RPMI8226 (cell line): ENCODE measurements at regions not wholly inside any gene's neighbourhood (a gene's known extent, or its start where the extent isn't known, plus 50 kb on each side); places are given as distances from the start of the nearest gene placed in this dataset.

Experiments used
- DNase-seq: peaks from one replicate; pipeline ENCODE4 v3.0.0-alpha.2; 2015

DNA sequence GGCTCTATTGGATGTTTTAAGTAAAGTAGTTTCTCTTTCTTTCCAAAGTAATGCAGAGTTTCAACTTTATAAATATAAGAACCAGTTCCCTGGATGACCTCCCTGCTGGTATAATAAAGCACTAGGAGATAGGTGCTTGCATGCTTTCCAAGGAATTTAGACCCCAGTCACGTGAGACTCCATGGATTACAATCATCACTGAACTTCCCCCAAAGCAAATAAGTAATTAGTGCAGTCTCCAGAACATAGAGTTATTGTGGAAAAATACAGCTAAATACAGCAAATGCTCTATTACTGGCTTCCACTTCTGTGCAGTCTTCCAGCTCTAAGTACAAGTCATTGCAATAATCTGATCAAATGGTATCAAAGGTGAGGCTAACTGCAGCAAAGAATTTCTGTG lies 220.2 kb upstream of the STEAP1 start:
- DNase-seq, result no peak

DNA sequence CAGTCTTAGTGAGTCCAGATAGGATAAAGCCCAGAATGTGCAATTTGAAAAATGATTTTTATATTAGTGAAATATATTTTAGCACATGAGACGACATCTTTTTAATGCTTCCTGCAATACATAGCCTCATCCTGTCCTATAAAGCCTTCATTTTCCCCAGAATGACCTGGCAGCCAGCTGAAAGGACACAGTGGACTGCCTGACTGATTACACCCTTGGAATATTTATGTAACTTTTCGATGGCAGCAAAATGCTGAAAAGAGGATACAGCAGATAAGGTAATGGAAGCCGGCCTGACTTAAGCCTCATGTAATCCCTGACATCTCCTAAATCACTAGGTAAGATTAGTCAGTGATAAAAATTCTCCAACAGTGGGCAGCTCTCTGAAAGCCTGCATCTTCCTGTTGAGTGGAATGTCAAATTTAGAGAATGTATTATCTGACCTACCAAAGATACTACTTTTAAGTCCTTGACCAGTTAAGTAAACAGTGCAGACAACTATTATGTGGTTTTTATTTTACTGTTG lies 210.7 kb upstream of the STEAP1 start:
- no peak for DNase-seq

DNA sequence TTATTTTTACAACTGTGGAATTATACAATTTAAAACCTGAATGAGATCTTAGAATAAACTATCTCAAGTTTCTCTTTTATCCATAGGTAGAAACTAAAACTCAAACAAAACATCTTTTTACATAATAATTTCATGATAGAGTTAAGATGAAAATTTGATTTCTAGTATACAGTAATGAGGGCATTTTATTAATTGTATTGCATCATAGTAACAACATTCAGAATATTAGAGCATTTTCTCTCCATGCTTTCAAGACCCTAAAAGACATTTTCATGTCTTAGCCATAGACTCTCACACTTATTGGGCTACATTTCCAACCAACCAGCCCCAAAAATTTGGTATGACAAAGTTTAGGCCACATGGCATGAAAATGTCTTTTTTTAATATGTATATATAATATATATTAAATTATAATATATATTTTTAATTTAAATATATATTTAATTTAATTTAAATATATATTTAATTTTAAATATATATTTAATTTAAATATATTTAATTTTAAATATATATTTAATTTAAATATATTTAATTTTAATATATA lies 195.7 kb upstream of the STEAP1 start:
- no peak for DNase-seq

DNA sequence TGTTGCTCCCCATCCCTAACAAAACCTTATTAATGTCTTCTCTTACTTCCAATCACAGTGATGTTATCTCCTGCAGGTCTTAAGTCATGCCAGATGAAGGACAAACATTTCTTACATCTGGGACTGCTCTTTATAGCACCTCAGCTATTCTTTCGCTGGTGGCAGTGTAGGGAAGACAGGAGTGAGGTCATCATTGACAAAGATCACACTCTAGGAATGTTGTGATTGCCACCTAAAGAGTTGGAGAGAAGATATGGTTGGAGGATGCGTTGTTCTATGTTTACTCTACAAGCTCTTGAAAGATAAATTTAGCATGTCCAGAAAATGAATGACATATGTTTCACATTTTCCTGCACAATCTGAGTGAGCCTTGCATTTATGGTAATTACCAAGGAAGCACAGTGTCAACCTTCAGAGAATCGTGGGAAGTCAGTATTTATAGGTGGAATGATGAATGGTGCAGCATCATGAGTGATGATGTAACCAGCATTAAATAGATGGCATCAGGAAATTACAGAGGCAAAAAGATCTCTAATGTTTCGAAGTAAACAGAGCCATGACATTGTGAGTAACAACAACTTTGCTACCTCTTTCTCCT lies 188.1 kb upstream of the STEAP1 start:
- DNase-seq, result no peak

DNA sequence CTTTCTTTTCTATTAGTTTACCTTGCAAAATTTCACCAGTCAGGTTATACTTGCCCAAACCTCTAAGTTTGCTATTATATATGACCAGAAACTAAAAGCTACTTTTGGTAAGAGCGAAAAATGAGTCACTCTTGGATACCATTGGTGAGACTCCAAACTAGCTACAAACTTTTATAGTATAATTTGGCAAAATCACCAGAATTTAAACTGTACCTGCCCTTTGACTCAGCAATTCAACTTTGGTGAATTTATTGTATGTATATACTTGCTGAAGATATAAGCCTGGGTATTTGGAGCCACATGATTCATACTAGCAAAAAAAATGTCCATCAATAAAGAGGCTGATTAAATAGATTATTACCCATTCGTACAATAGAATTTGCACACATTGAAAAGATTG lies 178.7 kb upstream of the STEAP1 start:
- no peak for DNase-seq

DNA sequence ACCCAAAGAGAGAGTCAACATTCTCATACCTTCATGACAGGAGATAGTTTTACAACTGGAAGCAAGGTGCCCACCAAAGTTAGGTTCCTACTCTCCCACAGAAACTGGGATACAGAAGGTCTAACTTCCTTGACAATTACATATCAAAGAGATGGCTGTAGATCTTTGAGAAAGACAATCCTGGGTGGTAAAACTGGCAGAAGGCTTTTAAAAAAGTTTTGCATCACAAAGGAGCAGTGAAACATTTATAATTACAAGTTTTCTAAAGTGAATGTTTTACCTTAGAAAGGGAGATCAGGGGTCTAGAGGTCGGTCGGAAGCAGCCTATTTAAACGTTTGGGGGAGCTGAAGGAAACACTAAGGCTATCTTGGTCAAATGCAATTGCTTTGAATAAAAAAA lies 166.6 kb upstream of the STEAP1 start:
- DNase-seq, result no peak

DNA sequence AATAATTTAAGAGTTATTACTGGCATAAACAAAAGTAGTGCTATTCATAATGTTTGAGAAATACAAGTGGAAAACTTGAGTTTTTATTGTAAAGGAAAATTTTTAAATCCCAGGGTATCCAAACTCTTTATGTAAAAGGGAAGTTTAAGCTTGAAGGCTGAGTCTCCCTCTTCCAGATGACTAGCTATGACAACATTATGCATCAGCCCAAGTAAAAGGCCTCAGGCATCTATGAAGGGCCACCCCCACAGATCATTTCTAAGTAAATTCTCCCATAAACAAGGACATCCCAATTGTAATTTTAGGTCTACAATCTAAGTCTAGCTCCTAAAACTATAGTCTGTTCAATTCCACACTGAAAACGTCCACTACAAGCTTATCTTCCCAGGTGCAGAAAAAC lies 166.2 kb upstream of the STEAP1 start:
- no peak for DNase-seq

DNA sequence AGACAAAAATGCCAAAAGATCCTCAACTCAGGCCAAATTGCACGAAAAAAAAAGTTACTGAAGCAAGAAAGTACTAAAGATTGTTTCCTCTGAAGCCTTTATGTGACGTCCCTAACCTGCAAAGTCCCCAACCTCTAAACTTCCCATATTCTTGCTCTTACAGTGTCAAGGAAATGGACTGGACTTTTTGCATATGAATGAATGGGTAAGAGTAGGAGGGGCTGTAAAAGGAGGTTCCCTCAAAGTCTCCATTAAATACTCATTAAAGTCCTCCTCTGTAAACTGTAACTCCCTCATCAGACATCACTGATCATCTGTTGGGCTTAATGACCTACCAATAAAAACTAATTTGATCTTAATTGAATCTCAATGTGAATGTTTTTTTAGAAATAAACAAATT lies 164.8 kb upstream of the STEAP1 start:
- DNase-seq, result no peak

DNA sequence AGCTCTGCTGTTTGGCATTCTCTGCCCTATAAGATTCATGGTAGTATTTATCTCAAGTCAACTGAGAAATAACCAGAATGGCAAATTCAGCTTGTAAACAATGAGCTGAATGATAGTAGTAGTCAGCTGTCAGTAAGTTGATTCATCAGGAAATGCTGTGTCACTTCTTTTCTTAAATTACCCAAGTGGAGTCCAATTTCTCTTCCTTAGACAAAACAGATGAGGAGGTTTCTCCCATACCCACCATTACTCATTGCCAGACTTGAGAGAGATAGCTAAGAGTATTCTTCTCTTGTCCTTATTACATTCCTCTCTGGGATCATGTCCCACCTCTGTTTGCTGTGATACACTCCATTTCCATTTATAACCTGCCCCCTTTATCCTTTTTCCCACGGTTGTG lies 159.8 kb upstream of the STEAP1 start:
- no peak for DNase-seq

DNA sequence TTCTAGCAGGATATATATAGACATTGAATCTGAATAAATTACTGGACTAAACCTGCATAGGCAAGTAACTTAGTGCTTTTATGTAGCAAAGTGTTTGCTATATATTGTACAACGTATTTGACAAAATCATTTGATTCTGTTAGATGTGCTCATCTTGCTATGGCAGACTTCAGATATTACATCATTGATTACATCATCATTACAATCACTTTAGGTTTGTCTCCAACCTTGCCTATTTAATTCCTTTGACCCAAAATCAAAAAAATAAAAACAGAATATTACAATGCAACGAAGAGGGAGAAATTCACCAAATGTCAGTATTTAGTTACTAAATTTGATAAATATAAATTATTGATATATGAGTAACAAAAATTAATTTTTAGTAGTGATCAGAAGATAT lies 155.7 kb upstream of the STEAP1 start:
- no peak for DNase-seq

DNA sequence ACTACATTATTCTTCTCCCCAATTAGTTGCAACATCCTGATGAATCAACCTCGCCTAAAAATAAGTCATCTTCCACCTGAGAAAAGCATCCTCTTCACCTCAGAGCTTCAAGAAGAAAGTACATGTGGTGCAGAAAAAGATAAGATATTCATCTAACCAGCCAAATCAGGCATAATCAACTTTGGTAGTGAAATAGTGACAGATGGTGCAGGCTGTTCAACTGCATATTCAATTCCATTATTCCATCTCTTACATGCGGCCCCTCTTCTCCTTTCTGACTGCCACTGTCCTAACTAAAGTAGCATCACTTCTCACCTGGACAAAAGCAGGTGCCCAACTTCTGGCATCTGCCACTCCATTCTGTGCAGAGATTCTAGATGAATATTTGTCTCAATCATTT lies 148.4 kb upstream of the STEAP1 start:
- DNase-seq, result no peak

DNA sequence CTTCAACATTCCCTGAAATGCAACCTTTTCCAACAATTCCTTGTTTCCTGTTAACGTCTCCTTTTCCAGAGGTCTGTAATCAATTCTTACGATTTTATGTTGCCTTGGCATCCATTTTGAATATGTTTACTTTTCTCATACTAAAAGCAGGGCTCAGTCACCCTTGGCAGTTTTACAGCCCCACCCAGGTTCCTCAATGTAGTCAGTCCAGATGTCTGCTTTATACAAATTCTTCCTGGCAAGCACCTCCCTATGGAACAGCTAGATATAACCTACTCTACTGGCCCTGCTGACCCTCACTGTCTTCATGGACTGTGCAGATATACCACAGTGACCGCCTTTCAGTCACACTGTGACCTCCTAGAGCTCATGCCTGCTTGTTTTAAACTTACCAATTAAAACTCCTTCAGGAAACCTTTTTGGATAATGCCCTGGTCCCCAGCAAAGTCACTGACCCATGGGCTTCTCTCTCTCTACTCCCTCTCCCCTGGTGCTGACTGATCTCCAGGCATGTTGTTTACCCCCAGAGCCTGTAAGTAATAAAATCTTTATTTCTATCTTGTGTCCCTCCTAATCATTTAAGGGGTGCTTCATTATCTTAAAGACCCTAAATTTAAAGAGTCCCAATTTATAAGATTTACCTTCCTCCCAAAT lies 147.1 kb upstream of the STEAP1 start:
- DNase-seq, result no peak

DNA sequence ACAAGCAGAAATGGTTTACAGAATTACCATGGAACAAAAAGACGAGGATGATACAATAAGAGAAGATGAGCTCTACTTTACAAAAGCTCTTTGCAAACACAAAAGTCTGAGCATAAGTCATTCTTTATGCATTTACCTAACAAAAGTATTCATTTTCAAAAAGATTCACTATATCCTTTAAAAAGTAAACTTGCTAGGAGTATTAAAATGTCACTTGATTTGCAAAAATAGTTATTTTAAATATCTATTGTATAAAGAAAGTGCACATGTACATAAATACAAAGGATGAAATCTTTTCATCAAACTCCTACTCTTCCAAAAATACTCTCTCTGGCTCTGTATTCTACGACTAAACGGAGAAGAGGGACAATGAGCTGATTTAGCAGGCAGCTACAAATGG lies 146.4 kb upstream of the STEAP1 start:
- DNase-seq, result no peak

DNA sequence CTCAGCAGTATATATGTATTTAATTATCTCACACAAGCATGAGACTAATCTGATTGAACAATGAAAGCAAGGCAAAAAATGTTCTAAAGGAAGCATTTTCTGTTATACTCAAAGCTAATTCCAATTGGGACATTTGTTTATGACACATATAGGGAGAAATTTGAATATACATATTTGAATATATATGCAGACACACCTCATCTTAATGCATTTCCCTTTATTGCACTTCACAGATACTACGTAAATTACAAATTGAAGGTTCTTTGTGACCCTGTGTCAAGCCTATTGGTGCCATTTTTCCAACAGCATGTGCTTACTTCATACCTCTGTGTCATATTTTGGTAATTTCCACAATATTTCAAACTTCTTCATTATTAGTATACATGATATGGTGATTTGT lies 132.1 kb upstream of the STEAP1 start:
- DNase-seq, result no peak

DNA sequence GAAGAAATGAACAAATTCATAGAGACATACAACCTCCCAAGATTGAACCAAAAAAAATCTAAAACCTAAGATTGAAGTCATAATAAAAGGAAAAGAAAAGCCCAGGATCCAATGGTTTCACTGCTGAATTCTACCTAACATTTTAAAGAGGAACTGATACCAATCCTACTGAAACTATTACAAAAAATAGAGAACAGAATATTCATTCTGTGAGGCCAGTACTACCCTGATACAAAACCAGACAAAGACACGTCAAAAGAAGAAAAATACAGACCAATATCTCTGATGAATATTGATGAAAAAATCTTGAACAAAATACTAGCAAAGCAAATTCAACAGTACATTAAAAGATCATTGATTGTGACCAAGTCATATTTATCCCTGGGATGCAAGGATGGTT lies 128.5 kb upstream of the STEAP1 start:
- DNase-seq, result no peak

DNA sequence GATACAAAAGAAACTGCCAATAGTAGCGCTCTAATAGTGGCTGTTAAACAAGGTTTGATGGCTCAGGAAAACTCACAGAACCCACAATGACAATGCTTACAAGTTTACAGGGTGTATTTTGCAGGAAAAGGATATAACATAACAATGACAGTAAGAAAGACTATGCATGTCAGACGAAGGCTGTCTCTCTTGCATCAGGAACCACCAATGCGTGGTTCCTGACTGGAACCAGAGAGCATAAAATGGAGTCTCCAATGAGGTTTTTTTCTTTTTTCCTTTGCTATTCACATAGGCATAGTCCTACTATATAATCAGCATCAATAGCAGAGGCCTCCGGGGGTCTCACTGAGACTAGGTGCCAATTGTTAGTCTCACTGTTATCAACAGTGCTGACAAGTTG lies 120.4 kb upstream of the STEAP1 start:
- DNase-seq, result no peak

DNA sequence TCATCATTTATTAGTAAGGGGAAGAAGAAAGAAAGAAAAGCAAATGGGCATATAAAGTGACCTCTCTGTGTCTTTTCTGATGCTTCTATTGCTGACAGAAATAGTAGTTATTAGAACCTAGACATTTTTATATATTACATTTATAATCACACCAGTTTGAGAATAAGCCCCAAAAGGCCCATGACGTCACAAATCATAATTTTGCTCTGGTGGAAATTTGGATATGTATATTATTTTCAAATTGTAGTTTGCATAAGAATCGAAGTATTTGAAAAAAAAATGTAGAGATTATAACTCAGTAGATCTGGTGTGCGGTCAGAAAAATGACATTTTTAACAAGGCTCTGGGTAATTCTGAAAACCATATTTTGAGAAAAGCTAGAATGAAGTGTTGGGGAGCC lies 101.2 kb upstream of the STEAP1 start:
- no peak for DNase-seq

DNA sequence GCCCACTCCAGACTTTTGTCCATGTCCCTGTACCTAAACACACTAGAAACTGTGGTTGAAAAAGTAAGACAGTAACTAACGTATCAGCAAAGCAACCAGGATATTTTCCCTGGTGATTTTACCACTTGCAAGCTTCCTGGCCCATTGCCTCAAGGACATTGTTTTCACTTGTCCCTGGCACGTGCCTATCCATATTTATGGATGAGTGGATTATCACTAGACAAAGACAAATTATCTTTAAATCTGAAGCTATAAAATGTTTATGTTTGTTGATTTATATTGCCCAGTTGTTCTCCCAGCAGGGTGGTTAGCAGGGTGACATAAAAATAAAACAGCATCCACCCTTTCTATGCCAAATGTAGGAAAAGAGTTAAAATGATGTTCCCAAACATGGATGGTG lies 93.2 kb upstream of the STEAP1 start:
- DNase-seq, result no peak

DNA sequence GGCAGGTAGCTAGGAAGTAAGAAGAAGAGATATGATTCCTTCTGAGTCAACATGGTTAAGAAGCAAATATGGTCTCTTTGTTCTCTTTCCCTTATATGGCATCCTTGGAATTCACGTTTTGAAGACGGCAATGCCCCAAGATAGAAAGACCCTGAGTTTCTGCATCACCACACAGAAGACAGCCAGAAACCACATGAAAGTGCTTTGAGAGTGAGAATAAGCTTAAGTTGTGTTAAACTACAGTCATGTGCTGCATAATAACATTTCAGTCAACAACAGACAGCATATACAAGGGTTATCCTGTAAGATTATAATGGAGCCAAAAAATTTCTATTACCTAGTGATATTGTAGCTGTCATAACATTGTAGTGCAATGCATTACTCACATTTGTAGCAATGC lies 89.9 kb upstream of the STEAP1 start:
- DNase-seq, result no peak

DNA sequence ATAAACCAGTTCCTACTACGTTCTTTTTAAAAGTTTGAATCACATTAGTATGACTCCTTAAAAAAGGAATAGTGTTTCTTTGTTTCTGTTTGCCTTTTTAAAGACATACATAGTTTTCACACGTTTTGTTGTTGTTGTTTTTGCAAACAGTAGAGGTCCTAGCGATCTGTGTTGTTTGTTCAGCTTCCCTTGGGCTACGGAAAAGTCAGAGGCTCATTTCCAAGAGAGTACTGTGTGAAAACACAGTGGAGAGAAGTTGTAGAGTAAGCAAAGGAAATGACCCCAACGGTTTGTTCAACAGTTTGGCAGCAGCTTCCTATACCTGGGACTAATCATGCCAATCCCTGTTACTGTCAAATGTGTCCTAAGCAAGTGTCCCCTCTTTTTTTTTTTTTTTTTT lies 87.1 kb upstream of the STEAP1 start:
- no peak for DNase-seq

DNA sequence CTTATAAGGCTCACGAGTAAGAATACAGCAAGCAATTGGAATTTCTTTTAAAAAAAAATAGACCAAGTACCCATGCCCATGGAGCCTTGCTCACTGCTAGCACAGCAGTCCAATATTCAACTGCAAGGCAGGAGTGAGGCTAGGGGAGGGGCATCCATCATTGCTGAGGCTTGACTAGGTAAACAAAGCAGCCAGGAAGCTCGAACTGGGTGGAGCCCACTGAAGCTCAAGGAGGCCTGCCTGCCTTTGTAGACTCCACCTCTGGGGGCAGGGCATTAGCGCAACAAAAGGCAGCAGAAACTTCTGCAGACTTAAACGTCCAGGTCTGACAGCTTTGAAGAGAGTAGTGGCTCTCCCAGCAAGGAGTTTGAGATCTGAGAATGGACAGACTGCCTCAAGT lies 84.0 kb upstream of the STEAP1 start:
- DNase-seq, result peak; percentile 3

DNA sequence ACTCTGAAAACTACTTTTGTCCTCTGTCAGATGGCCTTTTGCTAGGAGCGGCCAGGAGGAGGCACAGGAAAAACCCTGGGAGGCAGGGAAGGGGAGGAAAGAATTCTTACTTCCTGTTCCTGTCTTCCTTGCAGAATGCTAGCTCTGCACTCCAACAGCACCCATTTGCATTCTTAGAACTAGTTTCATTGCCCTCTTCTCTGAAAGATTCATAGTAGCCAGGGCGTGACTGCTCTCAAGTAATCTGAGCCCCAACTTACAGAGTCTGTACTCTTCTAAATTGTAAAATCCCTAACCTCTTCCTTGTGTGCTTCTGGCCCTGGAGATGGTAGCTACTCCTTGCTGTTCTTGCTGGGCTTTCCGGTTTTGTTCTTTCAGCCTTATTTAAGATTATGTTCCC lies 75.3 kb upstream of the STEAP1 start:
- no peak for DNase-seq

DNA sequence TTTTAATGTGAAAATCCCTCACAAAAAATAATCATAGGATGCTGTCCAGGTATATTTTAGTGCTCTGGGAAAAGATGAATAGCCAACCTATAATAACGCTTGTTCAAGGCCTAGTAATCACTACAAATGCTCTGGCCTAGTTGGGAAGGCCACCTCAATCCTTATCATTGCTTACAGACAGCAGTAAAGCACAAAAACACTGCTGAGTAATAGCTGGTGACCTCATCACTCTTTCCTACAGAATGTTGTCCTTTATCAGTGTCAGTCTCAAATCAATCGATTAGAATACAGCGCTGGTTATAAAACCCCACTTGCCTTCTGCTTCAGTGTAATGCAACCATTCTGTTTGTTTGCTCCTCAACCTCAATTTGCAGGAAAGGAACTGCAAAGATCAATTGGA lies 72.6 kb upstream of the STEAP1 start:
- DNase-seq, result no peak

DNA sequence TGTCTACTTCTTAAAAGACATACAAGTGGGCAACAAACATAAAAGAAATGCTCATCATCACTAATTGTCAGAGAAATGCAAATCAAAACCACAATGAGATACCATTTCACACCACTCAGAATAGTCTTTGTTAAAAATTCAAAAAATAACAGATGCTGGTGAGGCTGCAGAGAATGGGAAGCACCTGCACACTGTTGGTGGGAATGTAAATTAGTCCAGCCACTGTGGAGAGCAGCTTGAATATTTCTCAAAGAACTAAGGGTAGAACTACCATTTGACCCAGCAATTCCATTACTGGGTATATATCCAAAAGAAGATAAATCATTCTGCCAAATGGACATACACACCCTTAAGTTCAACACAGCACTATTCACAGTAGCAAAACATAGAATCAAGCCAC lies 61.8 kb upstream of the STEAP1 start:
- no peak for DNase-seq

DNA sequence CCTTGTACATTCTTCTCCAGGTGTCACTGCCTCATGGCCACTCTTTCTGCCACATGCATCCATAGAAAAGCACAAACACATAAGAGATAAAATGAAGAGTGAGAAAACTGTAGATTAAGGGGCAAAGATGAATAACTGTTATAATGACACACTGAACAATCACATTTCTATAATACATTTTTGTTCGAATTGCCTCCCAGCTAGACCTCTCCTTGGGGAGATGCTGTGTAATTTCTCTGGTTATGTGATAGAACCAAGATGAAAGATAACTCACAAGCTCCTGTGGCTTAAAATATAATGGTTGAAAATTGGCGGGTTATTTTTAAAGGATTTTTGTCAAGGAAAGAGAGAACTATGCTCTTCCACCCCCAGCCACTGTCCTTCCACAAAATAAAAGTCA lies 60.2 kb upstream of the STEAP1 start:
- DNase-seq, result no peak
